H1 (cell line): ENCODE measurements at regions not wholly inside any gene's neighbourhood (a gene's known extent, or its start where the extent isn't known, plus 50 kb on each side); places are given as distances from the start of the nearest gene placed in this dataset.

ENCODE experiments used
- CTCF ChIA-PET: fragments of 300-600 bp; sonication (Branson Sonifier 250); formaldehyde crosslinking; loops from one replicate; lab custom pipeline; 2021; ENCODE audit not compliant: partially characterized antibody; lab: Charles Lee
- POLR2A ChIA-PET: fragments of 300-600 bp; sonication (Branson Sonifier 250); formaldehyde crosslinking; loops from one replicate; lab custom pipeline; 2021; ENCODE audit warnings: inconsistent platforms; ENCODE audit not compliant: partially characterized antibody; lab: Charles Lee
- DNase-seq, 2 experiments: peaks; one replicate each; pipeline versions ENCODE4 v3.0.0 to v3.0.0-alpha.2; 2010 to 2022; ENCODE audit warnings: low spot score in 2 of 2, low read depth in 1 of 2, mixed read lengths in 1 of 2
- FAIRE-seq: peaks from 2 replicates; lab custom pipeline; 2011; peaks lifted over from hg19 to GRCh38; lab: Jason Lieb, UNC
- H2AFZ ChIP-seq: 2 replicates; pipeline ENCODE4 v1.8.1; 2012; ENCODE audit warnings: low read length, inconsistent platforms
- H2AK5ac ChIP-seq: 2 replicates; pipeline ENCODE4 v1.6.1; 2013; ENCODE audit warnings: low read depth, low read length
- H2BK120ac ChIP-seq: replicated peaks from 2 replicates; pipeline ENCODE3; 2013; ENCODE audit warnings: low read depth, low read length, inconsistent platforms
- H2BK12ac ChIP-seq: 2 replicates; pipeline ENCODE4 v1.6.1; 2013; ENCODE audit warnings: low read depth, low read length
- H2BK15ac ChIP-seq: 2 replicates; pipeline ENCODE4 v1.6.1; 2013; ENCODE audit warnings: low read length
- H2BK20ac ChIP-seq: 2 replicates; pipeline ENCODE4 v1.6.1; 2013; ENCODE audit warnings: low read length
- H2BK5ac ChIP-seq: 2 replicates; pipeline ENCODE4 v1.6.1; 2013; ENCODE audit warnings: low read depth, low read length
- H3K14ac ChIP-seq: 2 replicates; pipeline ENCODE4 v1.6.1; 2013; ENCODE audit warnings: inconsistent platforms; ENCODE audit not compliant: insufficient read length
- H3K18ac ChIP-seq: 2 replicates; pipeline ENCODE4 v1.6.1; 2013; ENCODE audit warnings: low read length; ENCODE audit errors: extremely low read depth
- H3K23ac ChIP-seq: 2 replicates; pipeline ENCODE4 v1.6.1; 2013; ENCODE audit warnings: inconsistent platforms; ENCODE audit not compliant: insufficient read length
- H3K23me2 ChIP-seq: 2 replicates; pipeline ENCODE4 v1.6.1; 2013; ENCODE audit warnings: low read depth, low read length
- H3K27ac ChIP-seq: 2 replicates; pipeline ENCODE4 v1.6.1; 2011; ENCODE audit warnings: low read depth, low read length, inconsistent platforms
- H3K27me3 ChIP-seq, 4 experiments: replicated peaks in 1 of 4; 1 replicate in 1 of 4; 2 replicates in 3 of 4; pipeline versions ENCODE4 v1.6.1 to v1.8.1; 2011 to 2013; ENCODE audit warnings: low read length in 3 of 4, mild to moderate bottlenecking in 3 of 4, inconsistent platforms in 2 of 4, mixed read lengths in 2 of 4, moderate library complexity in 1 of 4; ENCODE audit not compliant: control insufficient read depth in 3 of 4, insufficient read depth in 3 of 4; ENCODE audit errors: extremely low read depth in 1 of 4
- H3K36me3 ChIP-seq, 4 experiments: 2 replicates each; pipeline versions ENCODE4 v1.6.1 to v1.8.1; 2011 to 2013; ENCODE audit warnings: mild to moderate bottlenecking in 4 of 4, low read length in 3 of 4, moderate library complexity in 2 of 4, control low read depth in 1 of 4, inconsistent platforms in 1 of 4; ENCODE audit not compliant: insufficient read depth in 4 of 4, control insufficient read depth in 2 of 4
- H3K4ac ChIP-seq: replicated peaks from 2 replicates; pipeline ENCODE3; 2013; ENCODE audit warnings: low read length, low read depth, mixed read lengths, inconsistent platforms; ENCODE audit not compliant: insufficient read length
- H3K4me1 ChIP-seq, 4 experiments: replicated peaks in 1 of 4; 1 replicate in 1 of 4; 2 replicates in 3 of 4; pipeline versions ENCODE4 v1.6.1 to v1.8.1; 2011 to 2013; ENCODE audit warnings: low read length in 3 of 4, inconsistent platforms in 2 of 4, mixed read lengths in 1 of 4; ENCODE audit not compliant: insufficient read depth in 4 of 4, control insufficient read depth in 3 of 4
- H3K4me2 ChIP-seq, 2 experiments: 2 replicates each; pipeline versions ENCODE4 v1.6.1 to v1.8.1; 2011 to 2013; ENCODE audit warnings: low read depth in 2 of 2, low read length in 2 of 2, control low read depth in 1 of 2, inconsistent platforms in 1 of 2, mild to moderate bottlenecking in 1 of 2; ENCODE audit not compliant: insufficient read depth in 1 of 2
- H3K4me3 ChIP-seq, 4 experiments: fragments of 200-600, 300-600 bp in 1 of 4; sonication (generic), shearing (Covaris generic), sonication (Bioruptor Twin) in 1 of 4; 2 replicates each; pipeline versions ENCODE4 v1.5.1 to v1.8.1; 2011 to 2016; ENCODE audit warnings: low read length in 4 of 4, low read depth in 3 of 4, control low read depth in 2 of 4, inconsistent platforms in 2 of 4, mild to moderate bottlenecking in 2 of 4, mixed read lengths in 1 of 4, moderate library complexity in 1 of 4; ENCODE audit not compliant: insufficient read depth in 2 of 4; ENCODE audit errors: extremely low read depth in 1 of 4
- H3K56ac ChIP-seq: replicated peaks from 2 replicates; pipeline ENCODE3; 2013; ENCODE audit warnings: low read depth, mild to moderate bottlenecking, mixed read lengths, low read length, inconsistent platforms; ENCODE audit not compliant: insufficient read length
- H3K79me1 ChIP-seq: 2 replicates; pipeline ENCODE4 v1.6.1; 2013; ENCODE audit warnings: low read depth, low read length, control low read depth
- H3K79me2 ChIP-seq, 2 experiments: 2 replicates each; pipeline versions ENCODE4 v1.6.1 to v1.8.1; 2012 to 2013; ENCODE audit warnings: low read length in 2 of 2, mild to moderate bottlenecking in 2 of 2, inconsistent platforms in 1 of 2; ENCODE audit not compliant: insufficient read depth in 2 of 2, control insufficient read depth in 1 of 2
- H3K9ac ChIP-seq, 4 experiments: replicated peaks in 1 of 4; 1 replicate in 1 of 4; 2 replicates in 3 of 4; pipeline versions ENCODE4 v1.6.1 to v1.8.1; 2011 to 2013; ENCODE audit warnings: low read depth in 3 of 4, low read length in 3 of 4, control low read depth in 2 of 4, mild to moderate bottlenecking in 2 of 4, moderate library complexity in 2 of 4, inconsistent platforms in 1 of 4; ENCODE audit errors: extremely low read depth in 1 of 4
- H3K9me3 ChIP-seq, 2 experiments: 2 replicates each; pipeline versions ENCODE4 v1.6.1 to v1.8.1; 2012 to 2013; ENCODE audit warnings: mild to moderate bottlenecking in 2 of 2, moderate library complexity in 2 of 2, control low read depth in 1 of 2, inconsistent platforms in 1 of 2, low read depth in 1 of 2, low read length in 1 of 2, mixed read lengths in 1 of 2; ENCODE audit not compliant: insufficient read depth in 2 of 2
- H4K20me1 ChIP-seq, 2 experiments: replicated peaks in 1 of 2; 2 replicates each; pipeline versions ENCODE3 to v1.8.1; 2011 to 2013; ENCODE audit warnings: inconsistent platforms in 2 of 2, low read length in 2 of 2, mild to moderate bottlenecking in 1 of 2; ENCODE audit not compliant: insufficient read depth in 2 of 2, control insufficient read depth in 1 of 2
- H4K5ac ChIP-seq: 2 replicates; pipeline ENCODE4 v1.6.1; 2013; ENCODE audit warnings: low read length, low read depth, mixed read lengths, inconsistent platforms; ENCODE audit not compliant: insufficient read length
- H4K8ac ChIP-seq: 2 replicates; pipeline ENCODE4 v1.8.0; 2013; ENCODE audit warnings: mild to moderate bottlenecking, moderate library complexity, low read length, inconsistent platforms; ENCODE audit not compliant: insufficient read depth; ENCODE audit errors: extremely low read depth
- H4K91ac ChIP-seq: replicated peaks from 2 replicates; pipeline ENCODE3; 2013; ENCODE audit warnings: low read length, mixed read lengths, inconsistent platforms; ENCODE audit not compliant: insufficient read length
- FOSL1 ChIP-seq: IDR thresholded peaks from 2 replicates; pipeline ENCODE4 v1.6.1; 2011; ENCODE audit warnings: mild to moderate bottlenecking, low read depth, low read length, moderate library complexity; ENCODE audit not compliant: insufficient read depth
- GABPA ChIP-seq: IDR thresholded peaks from 2 replicates; pipeline ENCODE4 v1.6.1; 2011; ENCODE audit warnings: mild to moderate bottlenecking, low read length, moderate library complexity, borderline replicate concordance; ENCODE audit not compliant: insufficient read depth
- WGBS, 2 experiments: shearing (Covaris generic) in 1 of 2; methylation state at CpG; one replicate each; pipeline versions ENCODE4 v1.1.6 to v1.1.7; 2013 to 2015; ENCODE audit warnings: low lambda C conversion rate in 2 of 2, mixed read lengths in 2 of 2, inconsistent platforms in 1 of 2, low coverage in 1 of 2, missing lambda C conversion rate in 1 of 2; ENCODE audit not compliant: insufficient replicate concordance in 2 of 2, insufficient coverage in 1 of 2, insufficient read length in 1 of 2; ENCODE audit errors: extremely low coverage in 1 of 2, missing lambda C conversion rate in 1 of 2; 5-methylcytosine and 5-hydroxymethylcytosine counted together
- TF ChIP-seq, protein P1 (sequence below), 3 experiments: IDR thresholded peaks; 1 replicate in 2 of 3; 2 replicates in 1 of 3; pipeline versions ENCODE4 v1.5.1 to v1.6.1; 2011; ENCODE audit warnings: low read length in 3 of 3, mild to moderate bottlenecking in 3 of 3, inconsistent platforms in 2 of 3, low read depth in 1 of 3, moderate library complexity in 1 of 3; ENCODE audit not compliant: insufficient read depth in 1 of 3; ENCODE audit errors: control extremely low read depth in 1 of 3

DNA sequence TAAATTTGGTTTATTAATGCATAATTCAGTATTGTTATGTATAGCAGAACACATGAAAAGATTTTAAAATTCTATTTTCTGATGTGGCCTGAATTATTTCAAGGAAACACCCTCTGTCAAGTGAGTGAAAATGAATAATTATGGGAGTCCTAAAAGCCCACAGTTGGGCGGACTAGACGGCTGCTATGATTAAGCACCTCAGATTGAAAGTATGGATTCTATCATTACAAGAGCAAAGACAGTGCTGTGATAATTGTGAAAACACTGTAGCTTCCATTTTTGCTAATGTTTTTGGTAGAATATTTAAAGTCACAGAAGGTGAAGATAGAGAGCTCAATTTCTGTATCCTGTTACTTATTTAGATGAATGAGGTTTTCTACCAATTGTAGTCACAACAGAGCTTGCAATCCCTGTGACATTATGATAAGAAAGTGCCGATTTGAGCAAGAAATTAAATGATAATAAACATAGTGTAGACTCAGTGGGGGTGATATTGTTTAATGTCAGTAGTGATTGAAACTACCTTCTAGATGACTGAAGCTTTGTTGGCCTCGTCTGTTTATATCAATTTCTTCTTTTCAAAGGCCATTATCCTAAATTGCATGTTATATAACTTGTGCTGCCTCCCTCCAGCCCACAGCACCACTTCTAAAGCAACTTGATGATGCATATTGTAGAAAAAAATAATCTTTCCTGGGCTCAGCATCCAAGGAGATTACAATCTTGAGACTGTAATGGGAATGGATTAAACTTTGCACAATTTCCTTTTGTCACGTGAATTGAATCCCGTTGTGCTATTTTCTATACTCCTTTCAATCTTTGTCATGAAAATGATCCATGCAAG, 359.8 kb downstream of the BTG1 start:
- no peak overlapping the region for H2BK15ac ChIP-seq
- peaks cover 0 to 2% (median 0%) of the 10 kb centered on the region in 4 experiments; a peak in 1 of 7 replicates for H3K4me1 ChIP-seq
- no peak overlapping the region for H3K4me3 ChIP-seq
- FAIRE-seq (no peak), DNase-seq (no peak)
- H3K9me3 ChIP-seq = no peaks in the 10 kb centered on the region
- 86% methylated on average over 6 of the region's 6 CpGs; no CpG with 5 or more reads in 1 of the 2 experiments for WGBS, 2 experiments
- H4K8ac ChIP-seq = no peak overlapping the region
- no peak overlapping the region for H2BK12ac ChIP-seq
- no peak overlapping the region for H3K23ac ChIP-seq
- H2AFZ ChIP-seq = no peak overlapping the region
- H3K4ac ChIP-seq = no peak overlapping the region
- ChIA-PET POLR2A (no interaction called here), CTCF (interaction anchor here (1.9 kb wide), 1 partner anchor 9 kb away, joined by 4 read pairs; no protein-coding TSS in a partner anchor)
- H4K91ac ChIP-seq = no peak overlapping the region
- no peaks in the 10 kb centered on the region for H3K27me3 ChIP-seq
- no peak overlapping the region for H3K56ac ChIP-seq
- H3K14ac ChIP-seq = no peak overlapping the region
- no peak overlapping the region for H2BK5ac ChIP-seq
- no peak overlapping the region for H2AK5ac ChIP-seq
- no peaks in the 10 kb centered on the region for H3K79me1 ChIP-seq
- no peak overlapping the region for H3K18ac ChIP-seq
- TF ChIP-seq GABPA (no peak), FOSL1 (no peak)
- TF ChIP-seq, protein P1, sequence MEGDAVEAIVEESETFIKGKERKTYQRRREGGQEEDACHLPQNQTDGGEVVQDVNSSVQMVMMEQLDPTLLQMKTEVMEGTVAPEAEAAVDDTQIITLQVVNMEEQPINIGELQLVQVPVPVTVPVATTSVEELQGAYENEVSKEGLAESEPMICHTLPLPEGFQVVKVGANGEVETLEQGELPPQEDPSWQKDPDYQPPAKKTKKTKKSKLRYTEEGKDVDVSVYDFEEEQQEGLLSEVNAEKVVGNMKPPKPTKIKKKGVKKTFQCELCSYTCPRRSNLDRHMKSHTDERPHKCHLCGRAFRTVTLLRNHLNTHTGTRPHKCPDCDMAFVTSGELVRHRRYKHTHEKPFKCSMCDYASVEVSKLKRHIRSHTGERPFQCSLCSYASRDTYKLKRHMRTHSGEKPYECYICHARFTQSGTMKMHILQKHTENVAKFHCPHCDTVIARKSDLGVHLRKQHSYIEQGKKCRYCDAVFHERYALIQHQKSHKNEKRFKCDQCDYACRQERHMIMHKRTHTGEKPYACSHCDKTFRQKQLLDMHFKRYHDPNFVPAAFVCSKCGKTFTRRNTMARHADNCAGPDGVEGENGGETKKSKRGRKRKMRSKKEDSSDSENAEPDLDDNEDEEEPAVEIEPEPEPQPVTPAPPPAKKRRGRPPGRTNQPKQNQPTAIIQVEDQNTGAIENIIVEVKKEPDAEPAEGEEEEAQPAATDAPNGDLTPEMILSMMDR (IDR thresholded peaks at IDR 0.05; ENCODE audit: control extremely low read depth in 1 of 3, insufficient read depth in 1 of 3, low read depth in 1 of 3, low read length in 3 of 3) = no peak
- no peak overlapping the region for H3K4me2 ChIP-seq
- no peak overlapping the region for H2BK20ac ChIP-seq
- no peak overlapping the region for H2BK120ac ChIP-seq
- no peak overlapping the region for H4K5ac ChIP-seq
- H3K36me3 ChIP-seq = no peaks in the 10 kb centered on the region
- H3K27ac ChIP-seq = no peak overlapping the region
- H3K79me2 ChIP-seq = no peaks in the 10 kb centered on the region
- no peak overlapping the region for H3K9ac ChIP-seq
- H3K23me2 ChIP-seq = no peaks in the 10 kb centered on the region
- no peaks in the 10 kb centered on the region for H4K20me1 ChIP-seq
